ENCODE measurements at regions not wholly inside any gene's neighbourhood (a gene's known extent, or its start where the extent isn't known, plus 50 kb on each side); places are given as distances from the start of the nearest gene placed in this dataset.

DNA sequence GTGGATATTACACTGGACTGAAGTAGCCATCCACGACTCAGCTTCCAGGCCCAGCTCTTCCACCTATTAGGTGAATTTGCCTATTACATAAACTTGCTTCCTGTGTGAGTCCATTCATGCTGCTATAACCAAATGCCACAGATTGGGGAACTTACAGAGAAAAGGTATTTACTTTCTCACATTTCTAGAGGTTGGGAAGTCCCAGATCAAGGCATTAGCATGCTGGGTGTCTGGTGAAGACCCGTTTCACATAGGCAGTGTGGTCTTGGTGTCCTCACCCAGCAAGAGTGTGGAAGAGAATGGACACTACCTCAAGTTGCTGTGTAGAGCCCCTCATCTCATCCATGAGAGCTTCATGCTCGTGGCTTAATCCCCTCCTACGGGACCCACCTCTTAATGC is 282.6 kb downstream of the IRX1 start:
- TF ChIP-seq CTCF (IDR thresholded peaks at IDR 0.05) (no peak), EZH2 (IDR thresholded peaks at IDR 0.05; ENCODE audit: borderline replicate concordance, insufficient read depth, low read depth, low read length, poor library complexity, severe bottlenecking) (no peak)
